Activated CD8-positive, alpha-beta memory T cell treated with anti-CD3 and anti-CD28 coated beads for 1 hour (primary cell): ENCODE measurements at regions not wholly inside any gene's neighbourhood (a gene's known extent, or its start where the extent isn't known, plus 50 kb on each side); places are given as distances from the start of the nearest gene placed in this dataset.
"Not testable (repeated sequence)": the region's sequence is repeated elsewhere in the genome, so short reads cannot be mapped to it uniquely, and the experiment has no call there.

Experiments
- DNase-seq, 2 donors: peaks; one replicate each; pipeline ENCODE4 v3.0.0-alpha.2; 2020; ENCODE audit warnings: low read depth in 1 of 2; ENCODE audit errors: extremely low read depth in 1 of 2

DNA sequence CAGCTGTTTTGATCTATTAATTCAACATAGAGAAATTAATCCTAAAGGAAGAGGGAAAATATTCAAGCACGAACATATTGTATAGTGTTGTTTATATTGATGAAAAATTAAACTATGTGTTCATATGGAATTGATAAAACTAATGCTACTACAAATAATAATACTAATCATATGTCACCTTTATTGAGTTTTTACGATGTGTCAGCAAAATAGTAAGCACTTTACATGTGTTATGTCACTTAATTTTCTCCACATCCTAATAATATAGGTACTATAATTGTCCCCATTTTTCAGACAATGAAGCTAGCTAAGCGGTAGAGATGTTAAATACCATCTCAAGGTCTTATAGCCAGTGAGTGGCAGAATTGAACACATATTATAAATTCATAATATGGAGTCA, 2008.5 kb upstream of the WWC1 start:
- DNase-seq: no peak

DNA sequence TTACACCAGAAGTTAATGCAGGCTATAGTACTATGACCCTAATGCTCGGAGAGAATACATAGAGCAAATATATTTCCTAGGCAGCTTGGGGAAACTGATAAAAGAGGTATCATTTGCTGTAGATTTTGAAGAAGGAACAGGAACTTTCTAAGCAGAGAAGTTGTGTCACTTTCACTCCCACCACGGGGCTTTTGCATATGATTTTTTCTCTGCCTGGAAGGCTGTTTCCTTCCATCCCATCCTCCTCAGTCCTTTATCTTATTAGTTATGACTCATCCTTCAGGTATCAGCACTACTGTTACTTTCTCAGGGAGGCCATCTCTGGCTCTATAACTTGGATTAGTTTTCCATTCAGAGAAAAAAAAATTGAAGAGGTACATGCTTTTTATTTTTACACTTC, 2006.1 kb upstream of the WWC1 start:
- DNase-seq: no peak

GRCh38 chr5:166286832-166287231, 2004.6 kb upstream of the WWC1 start:
- DNase-seq: no peak

DNA sequence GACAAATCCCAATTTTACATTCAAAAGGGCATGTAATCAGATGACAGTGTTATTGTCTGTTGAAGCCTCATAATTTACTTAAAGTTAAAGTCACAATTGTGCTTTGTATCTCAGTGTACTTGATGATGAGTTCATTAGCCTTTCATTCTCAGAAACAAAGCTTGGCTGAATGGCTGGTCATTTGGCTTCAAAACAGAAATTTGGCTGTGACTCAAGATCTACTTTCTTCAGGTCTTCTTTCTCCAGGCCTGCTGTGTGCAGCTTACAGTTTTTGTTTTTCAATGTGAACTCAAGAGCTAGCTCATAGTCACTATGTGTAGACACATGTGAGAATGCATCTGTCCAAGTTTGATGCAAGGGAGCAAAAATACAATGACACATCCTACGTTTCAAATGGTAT, 2003.6 kb upstream of the WWC1 start:
- DNase-seq: no peak

- DNase-seq: not testable (repeated sequence)
Measured at GRCh38 chr5:166291800-166292199, 1999.6 kb upstream of the WWC1 start.

DNA sequence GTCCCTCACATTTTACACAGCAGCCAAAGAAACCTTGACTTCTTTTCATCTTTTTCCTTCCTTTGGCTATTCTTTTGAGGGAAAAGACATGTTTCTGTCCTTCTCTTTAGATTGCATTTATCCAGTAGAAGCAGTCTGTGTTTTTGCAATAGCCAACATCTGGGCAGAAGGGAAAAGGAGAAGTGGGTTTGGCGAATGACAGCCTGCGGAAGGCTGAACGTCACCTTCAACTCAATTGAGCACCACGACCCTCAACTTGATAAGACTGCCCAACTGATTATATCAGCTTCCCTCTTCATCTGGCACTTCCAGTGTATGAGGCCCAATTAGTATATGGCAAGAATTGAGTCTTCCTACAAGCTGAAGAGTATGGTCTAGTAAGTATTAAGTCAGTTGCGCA, 1997.6 kb upstream of the WWC1 start:
- no peak for DNase-seq

DNA sequence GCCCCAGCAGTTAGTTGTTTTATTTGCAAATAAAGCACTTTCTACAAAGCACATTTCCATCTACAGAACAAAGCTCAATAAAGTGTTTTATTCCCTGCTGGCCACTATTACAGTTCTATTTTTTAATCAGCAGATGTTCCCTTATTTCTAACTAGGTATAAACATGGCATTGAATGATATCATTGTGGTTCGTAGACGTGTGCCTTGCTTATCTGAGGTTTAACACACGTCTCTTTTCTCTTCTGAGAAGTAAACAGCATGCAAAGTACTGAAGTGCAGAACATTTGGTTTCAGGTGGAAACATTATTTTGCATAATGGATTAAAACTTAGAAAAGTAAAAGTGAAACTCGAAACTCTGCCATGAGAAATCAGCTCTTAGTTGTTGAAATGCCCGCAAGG, 1989.3 kb upstream of the WWC1 start:
- DNase-seq: no peak

GRCh38 chr5:166317425-166317824, 1974.0 kb upstream of the WWC1 start:
- no peak for DNase-seq

DNA sequence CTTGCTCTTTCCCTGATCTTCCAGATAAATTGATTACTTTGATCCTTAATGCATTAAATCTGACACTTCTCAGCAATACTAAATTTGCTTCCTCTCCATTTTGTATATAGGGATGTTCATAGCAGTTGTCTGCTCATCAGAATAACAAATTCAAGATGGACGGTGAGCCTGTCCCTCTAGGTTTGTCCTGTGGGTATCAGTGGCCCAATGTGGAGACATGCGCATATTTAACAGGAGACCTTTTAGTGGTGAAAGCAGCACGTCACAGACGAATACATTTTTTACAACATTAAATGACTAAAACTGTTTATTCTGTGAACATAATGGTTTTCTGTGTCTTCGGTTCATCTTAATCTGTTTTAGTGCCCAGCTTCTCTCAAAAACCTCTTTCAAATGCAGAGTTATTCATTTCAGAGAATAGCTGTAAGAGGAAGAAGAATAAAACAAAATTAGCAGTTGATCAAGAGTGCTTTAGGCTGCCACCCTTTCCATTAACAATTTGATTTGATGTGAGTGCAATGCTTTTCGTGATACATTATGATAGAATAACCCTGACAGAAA, 1970.4 kb upstream of the WWC1 start:
- DNase-seq: no peak

GRCh38 chr5:166324372-166324771, 1967.1 kb upstream of the WWC1 start:
- DNase-seq: no peak

DNA sequence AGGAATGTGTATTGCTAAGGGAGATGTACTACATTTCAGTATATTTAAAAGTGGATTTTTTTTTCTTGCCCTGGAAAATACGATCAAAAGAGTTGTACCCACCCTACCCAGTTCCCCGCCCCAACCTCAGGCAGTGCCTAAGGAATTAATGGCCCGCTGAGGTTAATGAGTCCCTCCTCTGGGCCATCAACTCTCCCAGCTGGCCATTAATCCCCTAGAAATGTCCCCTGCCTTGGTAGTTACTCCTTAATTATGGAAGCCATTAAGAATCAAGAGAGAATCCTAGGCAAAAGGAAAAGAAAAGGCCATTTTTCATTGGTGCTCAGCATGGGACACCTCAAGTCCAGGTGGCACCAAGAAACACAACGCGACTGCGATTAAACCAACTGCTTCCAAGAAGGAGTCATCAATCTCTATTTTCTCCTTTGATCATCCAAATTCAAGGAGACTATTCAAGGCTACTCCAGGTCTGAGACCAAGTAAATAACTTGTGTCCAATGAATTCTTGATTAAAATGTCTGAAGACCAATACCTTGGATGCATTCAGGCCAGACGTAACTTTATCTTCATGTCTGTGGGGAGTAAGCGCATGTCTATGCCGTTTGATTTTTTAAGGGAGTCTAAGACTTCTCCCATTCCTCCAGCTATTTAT, 1962.2 kb upstream of the WWC1 start:
- no peak for DNase-seq

DNA sequence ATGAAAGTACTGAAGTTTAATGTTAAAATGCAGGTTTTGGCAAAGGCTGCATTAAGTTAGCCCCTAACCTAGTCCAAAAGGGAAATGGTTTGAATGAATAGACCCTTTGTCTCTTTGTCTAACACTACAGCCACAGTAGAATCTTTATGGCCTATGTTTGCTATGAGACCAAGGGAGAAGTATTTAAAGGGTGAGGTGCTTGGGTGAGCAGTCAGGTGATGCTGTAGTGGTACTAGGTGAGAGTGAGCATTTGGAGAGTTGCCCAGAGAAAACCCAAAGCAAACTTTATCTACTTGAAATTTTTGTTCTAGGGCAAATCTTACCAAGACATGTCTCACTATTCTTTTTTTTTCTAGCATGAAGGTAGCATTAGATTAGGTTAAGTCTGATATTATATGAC, 1961.4 kb upstream of the WWC1 start:
- DNase-seq: no peak

DNA sequence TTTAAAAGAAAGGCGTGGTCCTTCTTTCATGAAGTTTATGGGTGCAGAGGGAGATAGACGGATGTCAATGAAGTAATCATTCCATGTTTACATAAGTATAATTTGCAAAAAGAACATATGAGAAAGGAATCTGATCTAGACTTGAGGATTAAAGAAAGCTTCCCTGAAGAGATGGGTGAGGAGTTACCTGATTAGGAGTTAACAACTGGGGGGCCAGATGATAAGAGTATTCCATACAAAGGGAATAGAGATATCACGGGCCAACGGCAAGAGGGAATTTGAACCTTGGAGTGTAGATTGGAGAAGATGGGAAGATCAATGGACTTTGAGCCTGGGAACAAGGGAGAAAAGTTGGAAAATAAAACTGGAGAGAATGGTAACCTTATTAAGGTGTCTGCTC, 1959.9 kb upstream of the WWC1 start:
- no peak for DNase-seq

DNA sequence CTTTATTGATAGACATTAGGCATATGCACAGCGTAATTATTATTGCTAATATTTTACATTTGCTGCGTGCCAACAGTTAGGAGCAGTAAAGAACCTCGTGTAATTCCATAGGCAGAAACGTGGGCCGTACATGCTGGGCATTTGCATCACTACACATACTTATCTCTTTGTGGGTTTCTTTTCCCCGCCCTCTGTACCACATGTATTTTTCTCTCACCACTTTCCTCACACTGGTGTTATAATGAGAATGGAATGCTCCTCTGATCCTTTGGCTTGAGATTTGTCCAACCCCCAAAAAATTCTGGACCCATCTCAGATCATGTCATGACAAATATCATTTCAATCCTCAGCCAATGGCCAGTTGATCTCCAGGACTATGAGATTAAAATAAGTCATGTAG, 1952.6 kb upstream of the WWC1 start:
- no peak for DNase-seq

GRCh38 chr5:166340039-166340438, 1951.4 kb upstream of the WWC1 start:
- no peak for DNase-seq

- DNase-seq: no peak
Measured at GRCh38 chr5:166341740-166342337, 1949.6 kb upstream of the WWC1 start.

GRCh38 chr5:166342402-166342801, 1949.0 kb upstream of the WWC1 start:
- DNase-seq: no peak

DNA sequence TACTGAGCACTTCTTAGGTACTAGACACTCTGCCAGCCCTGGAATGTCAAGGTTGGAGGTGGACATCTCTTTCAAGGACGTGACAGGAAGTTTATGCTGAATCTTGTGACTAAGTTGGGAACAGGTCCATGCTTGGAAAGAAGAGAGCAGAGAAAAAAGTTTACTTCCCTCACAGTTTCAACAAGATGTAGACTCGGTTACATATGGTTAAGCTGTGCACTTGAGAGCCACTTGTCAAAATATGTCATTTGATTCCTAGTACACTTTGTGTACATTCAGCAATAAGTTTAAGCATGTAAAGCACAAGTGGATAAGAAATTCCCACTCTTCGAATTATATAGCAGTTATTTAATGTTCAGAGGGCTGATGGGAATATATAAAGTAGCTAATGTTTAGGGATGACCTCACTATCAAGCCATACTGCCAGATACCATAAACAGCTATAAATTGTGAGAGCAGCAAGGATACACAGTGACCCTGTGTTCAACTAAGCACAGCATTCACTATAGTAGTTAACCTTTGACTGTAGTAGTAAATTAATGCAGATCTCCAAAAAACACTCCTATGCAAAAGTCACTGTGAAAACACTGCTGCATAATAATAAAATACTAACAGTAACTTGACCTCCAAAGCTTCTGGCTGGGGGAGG, 1944.6 kb upstream of the WWC1 start:
- no peak for DNase-seq

- DNase-seq: no peak
Measured at GRCh38 chr5:166349046-166349445, 1942.4 kb upstream of the WWC1 start.

DNA sequence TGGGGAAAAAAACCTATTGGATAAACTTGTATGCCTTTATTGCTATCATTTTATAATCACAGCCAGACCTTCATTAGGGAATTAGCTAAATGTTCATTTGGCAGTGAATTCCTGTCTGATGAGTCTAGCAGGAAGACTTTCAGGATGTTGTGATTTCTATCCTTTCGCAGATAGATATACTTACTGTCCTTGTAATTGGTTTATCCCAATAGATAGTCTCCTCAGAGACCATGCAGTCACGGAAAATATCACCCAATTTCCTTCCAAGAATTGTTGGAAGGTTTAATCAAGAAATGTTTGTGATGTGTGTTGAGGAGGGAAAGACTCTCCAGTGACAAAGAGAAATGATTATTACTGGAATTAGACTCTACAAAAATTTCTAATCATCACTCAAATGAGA, 1937.9 kb upstream of the WWC1 start:
- no peak for DNase-seq

DNA sequence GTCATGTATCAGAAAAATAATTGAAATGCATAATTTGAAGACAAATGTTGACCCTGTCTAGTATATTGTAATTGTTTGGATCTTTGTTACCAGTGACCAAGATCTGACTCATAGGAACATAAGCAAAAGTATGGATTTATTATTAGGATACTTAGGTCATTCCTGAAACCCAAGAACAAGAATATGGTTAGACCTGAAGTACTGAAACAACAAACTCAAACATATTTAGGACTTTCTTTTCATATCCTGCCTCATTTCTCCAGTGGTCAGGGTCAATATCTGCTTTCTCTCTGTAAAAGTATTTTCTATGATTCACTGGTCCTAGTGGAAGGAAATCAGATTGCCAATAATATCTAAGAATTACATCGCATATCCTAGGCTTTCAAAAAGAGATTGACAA, 1937.1 kb upstream of the WWC1 start:
- no peak for DNase-seq

DNA sequence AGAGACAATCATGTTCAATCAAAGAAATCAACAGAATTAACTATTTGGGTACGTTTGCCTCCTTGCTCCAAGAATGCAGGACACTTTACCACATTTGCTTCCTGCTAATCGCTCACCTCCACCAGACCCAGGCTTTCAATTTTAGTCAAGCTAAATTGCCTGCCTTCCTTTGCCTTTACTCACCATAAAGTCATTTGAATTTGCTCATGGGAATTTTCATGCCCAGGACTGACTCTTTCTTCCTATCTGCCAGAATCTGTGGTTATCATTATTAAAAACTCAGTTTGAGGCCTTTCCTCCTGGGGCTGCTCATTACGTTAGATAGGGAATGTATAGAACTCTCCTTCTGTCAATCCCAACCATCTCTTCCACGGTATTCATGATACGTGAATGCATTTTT, 1935.3 kb upstream of the WWC1 start:
- DNase-seq: no peak
